HCT116 (cell line): ENCODE measurements at regions not wholly inside any gene's neighbourhood (a gene's known extent, or its start where the extent isn't known, plus 50 kb on each side); places are given as distances from the start of the nearest gene placed in this dataset.

Experiments
- CEBPB ChIP-seq: IDR thresholded peaks from 2 replicates; pipeline ENCODE4 v1.6.1; 2012; ENCODE audit warnings: low read depth
- EGR1 ChIP-seq: IDR thresholded peaks from 2 replicates; pipeline ENCODE4 v1.6.1; 2012; ENCODE audit warnings: low read depth
- EZH2 ChIP-seq: fragments of 200-600 bp; sonication (generic); IDR thresholded peaks from 2 replicates; pipeline ENCODE4 v1.6.1; 2017; ENCODE audit warnings: antibody characterized with exemption, mixed run types
- EZH2phosphoT487 ChIP-seq: fragments of 200-600 bp; IDR thresholded peaks from 2 replicates; pipeline ENCODE4 v1.6.1; 2018; ENCODE audit warnings: antibody characterized with exemption, borderline replicate concordance
- POLR2A ChIP-seq: IDR thresholded peaks from 2 replicates; pipeline ENCODE4 v1.7.0; 2011; ENCODE audit warnings: borderline replicate concordance; ENCODE audit not compliant: insufficient read depth, insufficient read length; ENCODE audit errors: extremely low read depth
- POLR2AphosphoS5 ChIP-seq: IDR thresholded peaks from 2 replicates; pipeline ENCODE4 v1.6.1; 2011; ENCODE audit warnings: mild to moderate bottlenecking, low read depth, low read length, moderate library complexity
- SIN3A ChIP-seq: IDR thresholded peaks from 2 replicates; pipeline ENCODE4 v1.6.1; 2012; ENCODE audit warnings: low read depth
- SP1 ChIP-seq: IDR thresholded peaks from 2 replicates; pipeline ENCODE4 v1.6.1; 2012; ENCODE audit warnings: low read depth
- YY1 ChIP-seq: IDR thresholded peaks from 2 replicates; pipeline ENCODE4 v1.6.1; 2011; ENCODE audit warnings: low read length, low read depth, moderate library complexity, mild to moderate bottlenecking; ENCODE audit not compliant: insufficient replicate concordance; ENCODE audit errors: extremely low read depth
- ZFX ChIP-seq: fragments of 450-650 bp; IDR thresholded peaks from 2 replicates; pipeline ENCODE4 v1.6.1; 2017
- TF ChIP-seq, protein P1 (sequence below): IDR thresholded peaks from 2 replicates; pipeline ENCODE4 v1.6.1; 2012
- TF ChIP-seq, protein P2 (sequence below), 3 experiments: fragments of 200-600 bp in 1 of 3; sonication (generic) in 1 of 3; IDR thresholded peaks in 2 of 3; conservative IDR thresholded peaks in 1 of 3; 2 replicates each; pipeline ENCODE4 v1.5.1; 2012 to 2017; ENCODE audit warnings: low read depth in 2 of 3, low read length in 2 of 3, antibody characterized with exemption in 1 of 3, borderline replicate concordance in 1 of 3, control low read depth in 1 of 3, mild to moderate bottlenecking in 1 of 3, mixed read lengths in 1 of 3, mixed run types in 1 of 3, moderate library complexity in 1 of 3; ENCODE audit not compliant: insufficient read depth in 1 of 3

GRCh38 chr4:153140294-153140693 is 63.9 kb upstream of the TRIM2 start:
- TF ChIP-seq, protein P1, sequence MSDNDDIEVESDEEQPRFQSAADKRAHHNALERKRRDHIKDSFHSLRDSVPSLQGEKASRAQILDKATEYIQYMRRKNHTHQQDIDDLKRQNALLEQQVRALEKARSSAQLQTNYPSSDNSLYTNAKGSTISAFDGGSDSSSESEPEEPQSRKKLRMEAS, result no peak
- TF ChIP-seq ZFX (no peak), CEBPB (no peak), POLR2A (no peak), YY1 (no peak), POLR2AphosphoS5 (no peak), SP1 (no peak), SIN3A (no peak), EZH2 (no peak), EGR1 (no peak), EZH2phosphoT487 (no peak)
- TF ChIP-seq, protein P2, sequence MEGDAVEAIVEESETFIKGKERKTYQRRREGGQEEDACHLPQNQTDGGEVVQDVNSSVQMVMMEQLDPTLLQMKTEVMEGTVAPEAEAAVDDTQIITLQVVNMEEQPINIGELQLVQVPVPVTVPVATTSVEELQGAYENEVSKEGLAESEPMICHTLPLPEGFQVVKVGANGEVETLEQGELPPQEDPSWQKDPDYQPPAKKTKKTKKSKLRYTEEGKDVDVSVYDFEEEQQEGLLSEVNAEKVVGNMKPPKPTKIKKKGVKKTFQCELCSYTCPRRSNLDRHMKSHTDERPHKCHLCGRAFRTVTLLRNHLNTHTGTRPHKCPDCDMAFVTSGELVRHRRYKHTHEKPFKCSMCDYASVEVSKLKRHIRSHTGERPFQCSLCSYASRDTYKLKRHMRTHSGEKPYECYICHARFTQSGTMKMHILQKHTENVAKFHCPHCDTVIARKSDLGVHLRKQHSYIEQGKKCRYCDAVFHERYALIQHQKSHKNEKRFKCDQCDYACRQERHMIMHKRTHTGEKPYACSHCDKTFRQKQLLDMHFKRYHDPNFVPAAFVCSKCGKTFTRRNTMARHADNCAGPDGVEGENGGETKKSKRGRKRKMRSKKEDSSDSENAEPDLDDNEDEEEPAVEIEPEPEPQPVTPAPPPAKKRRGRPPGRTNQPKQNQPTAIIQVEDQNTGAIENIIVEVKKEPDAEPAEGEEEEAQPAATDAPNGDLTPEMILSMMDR (IDR thresholded peaks at IDR 0.05 in 2 of 3, conservative IDR thresholded peaks at IDR 0.05 in 1 of 3; ENCODE audit: borderline replicate concordance in 1 of 3, insufficient read depth in 1 of 3, low read depth in 2 of 3, low read length in 2 of 3), result no peak
